CD4-positive, alpha-beta T cell (primary cell): ENCODE measurements at regions not wholly inside any gene's neighbourhood (a gene's known extent, or its start where the extent isn't known, plus 50 kb on each side); places are given as distances from the start of the nearest gene placed in this dataset.

Experiments
- ATAC-seq: fragments of 200-7000 bp; cut with Tn5 transposase; one replicate; pipeline ENCODE4 v1.10.0; 2022; ENCODE audit warnings: mild to moderate bottlenecking; ENCODE audit not compliant: poor library complexity
- CTCF ChIA-PET: fragments of 350-600 bp; sonication (Branson Sonifier 250); formaldehyde crosslinking; loops from one replicate; lab custom pipeline; 2021; ENCODE audit warnings: antibody characterized with exemption, inconsistent platforms; lab: Charles Lee
- POLR2A ChIA-PET: fragments of 350-600 bp; sonication (Branson Sonifier 250); formaldehyde crosslinking; loops from one replicate; lab custom pipeline; 2021; ENCODE audit warnings: antibody characterized with exemption, inconsistent platforms; lab: Charles Lee
- DNase-seq, 14 experiments: peaks; one replicate each; pipeline ENCODE4 v3.0.0-alpha.2; 2013 to 2020; ENCODE audit warnings: mixed read lengths in 2 of 14
- H3K27ac ChIP-seq, 2 donors: one replicate each; pipeline versions ENCODE4 v1.5.1 to v1.7.0; 2013; ENCODE audit warnings: low read length in 2 of 2, low read depth in 1 of 2, mild to moderate bottlenecking in 1 of 2
- H3K27me3 ChIP-seq, 2 experiments: 1 replicate in 1 of 2; 2 replicates in 1 of 2; pipeline versions ENCODE4 v1.6.1 to v1.7.0; 2013; ENCODE audit warnings: low read length in 2 of 2, control low read depth in 1 of 2, mild to moderate bottlenecking in 1 of 2, moderate library complexity in 1 of 2; ENCODE audit not compliant: insufficient read depth in 2 of 2, control insufficient read depth in 1 of 2
- H3K36me3 ChIP-seq: one replicate; pipeline ENCODE4 v1.6.1; 2013; ENCODE audit warnings: low read length, control low read depth; ENCODE audit not compliant: insufficient read depth
- H3K4me1 ChIP-seq: one replicate; pipeline ENCODE4 v1.6.1; 2013; ENCODE audit warnings: low read length, control low read depth; ENCODE audit not compliant: insufficient read depth
- H3K4me3 ChIP-seq: one replicate; pipeline ENCODE4 v1.5.1; 2013; ENCODE audit warnings: mild to moderate bottlenecking, low read length, moderate library complexity
- H3K9me3 ChIP-seq, 2 experiments: 1 replicate in 1 of 2; 2 replicates in 1 of 2; pipeline versions ENCODE4 v1.6.1 to v1.7.0; 2013; ENCODE audit warnings: low read length in 2 of 2, mild to moderate bottlenecking in 2 of 2, control low read depth in 1 of 2, moderate library complexity in 1 of 2; ENCODE audit not compliant: control insufficient read depth in 1 of 2, insufficient read depth in 1 of 2
- H3K27ac Mint-ChIP-seq: one replicate; pipeline ENCODE4 v1.8.0; 2020; ENCODE audit warnings: mixed read lengths
- H3K27me3 Mint-ChIP-seq: one replicate; pipeline ENCODE4 v1.8.0; 2021; ENCODE audit warnings: mixed read lengths
- H3K36me3 Mint-ChIP-seq: one replicate; pipeline ENCODE4 v1.8.0; 2021; ENCODE audit warnings: low read depth, mixed read lengths
- H3K4me1 Mint-ChIP-seq: one replicate; pipeline ENCODE4 v1.8.0; 2021; ENCODE audit warnings: low read depth, mixed read lengths
- H3K4me3 Mint-ChIP-seq: one replicate; pipeline ENCODE4 v1.8.0; 2020; ENCODE audit warnings: mild to moderate bottlenecking, mixed read lengths
- H3K9me3 Mint-ChIP-seq: one replicate; pipeline ENCODE4 v1.8.0; 2020; ENCODE audit warnings: mixed read lengths
- CTCF ChIP-seq: fragments of 200-600 bp; IDR thresholded peaks from one replicate; pipeline ENCODE4 v1.8.0; 2022; ENCODE audit warnings: antibody characterized with exemption, mild to moderate bottlenecking
- intact Hi-C, 2 experiments: fragments of 100-400 bp; cut with DNase I in 1 of 2; cut with micrococcal nuclease in 1 of 2; formaldehyde crosslinking; loops; one replicate each; pipeline versions ENCODE4 v1.15.1 to v1.9.0; 2023 to 2025; cut with DNase I, micrococcal nuclease

GRCh38 chr18:60686142-60686541 is 313.6 kb upstream of the MC4R start:
- no peaks in the 10 kb centered on the region for H3K36me3 Mint-ChIP-seq
- ATAC-seq = no peak
- DNase-seq = no peak
- H3K4me3 ChIP-seq = no peak overlapping the region
- no peaks in the 10 kb centered on the region for H3K4me1 ChIP-seq
- H3K4me3 Mint-ChIP-seq = no peak overlapping the region
- POLR2A ChIA-PET = no interaction called here
- H3K27me3 Mint-ChIP-seq = no peaks in the 10 kb centered on the region
- intact Hi-C loops = no loop called here
- CTCF ChIA-PET = no interaction called here
- no peaks in the 10 kb centered on the region for H3K9me3 Mint-ChIP-seq
- TF ChIP-seq CTCF = no peak
- H3K27ac ChIP-seq = no peak overlapping the region
- H3K4me1 Mint-ChIP-seq = no peaks in the 10 kb centered on the region
- H3K27ac Mint-ChIP-seq = no peak overlapping the region
- H3K27me3 ChIP-seq = no peaks in the 10 kb centered on the region
- H3K9me3 ChIP-seq = peaks cover 0 to 4% of the 10 kb centered on the region in 2 experiments
- no peaks in the 10 kb centered on the region for H3K36me3 ChIP-seq

GRCh38 chr18:60691061-60691460 is 318.5 kb upstream of the MC4R start:
- H3K4me1 ChIP-seq = no peaks in the 10 kb centered on the region
- intact Hi-C loops = no loop called here
- ATAC-seq = no peak
- H3K36me3 Mint-ChIP-seq = no peaks in the 10 kb centered on the region
- H3K4me3 Mint-ChIP-seq = no peak overlapping the region
- no peak overlapping the region for H3K27ac ChIP-seq
- no peak for DNase-seq
- TF ChIP-seq CTCF = no peak
- H3K27me3 ChIP-seq = no peaks in the 10 kb centered on the region
- no peaks in the 10 kb centered on the region for H3K4me1 Mint-ChIP-seq
- H3K36me3 ChIP-seq = no peaks in the 10 kb centered on the region
- ChIA-PET CTCF (no interaction called here), POLR2A (no interaction called here)
- no peak overlapping the region for H3K27ac Mint-ChIP-seq
- no peaks in the 10 kb centered on the region for H3K9me3 Mint-ChIP-seq
- no peaks in the 10 kb centered on the region for H3K27me3 Mint-ChIP-seq
- peaks cover 0 to 4% of the 10 kb centered on the region in 2 experiments for H3K9me3 ChIP-seq
- H3K4me3 ChIP-seq = no peak overlapping the region

- CTCF ChIA-PET = no interaction called here
These were observed 320.9 kb upstream of the MC4R start for GRCh38 chr18:60693426-60693825.

More at GRCh38 chr18:60693426-60693825, 320.9 kb upstream of the MC4R start:
- Histone ChIP-seq H3K4me3 (no peak overlapping the region), H3K27ac (no peak overlapping the region), H3K9me3 (peaks cover 0 to 4% of the 10 kb centered on the region in 2 experiments), H3K4me1 (no peaks in the 10 kb centered on the region), H3K36me3 (no peaks in the 10 kb centered on the region), H3K27me3 (no peaks in the 10 kb centered on the region)
- H3K4me1 Mint-ChIP-seq = no peaks in the 10 kb centered on the region
- POLR2A ChIA-PET = no interaction called here
- no peak overlapping the region for H3K27ac Mint-ChIP-seq
- H3K36me3 Mint-ChIP-seq = no peaks in the 10 kb centered on the region
- H3K27me3 Mint-ChIP-seq = no peaks in the 10 kb centered on the region
- no peaks in the 10 kb centered on the region for H3K9me3 Mint-ChIP-seq
- intact Hi-C loops = no loop called here
- ATAC-seq (no peak), DNase-seq (no peak)
- no peak overlapping the region for H3K4me3 Mint-ChIP-seq
- no peak for TF ChIP-seq CTCF
